Stimulated activated CD4-positive, alpha-beta T cell treated with anti-CD3 and anti-CD28 coated beads, Interleukin-4, amount 100 ng/mL, for 1 hour (primary cell): ENCODE measurements at regions not wholly inside any gene's neighbourhood (a gene's known extent, or its start where the extent isn't known, plus 50 kb on each side); places are given as distances from the start of the nearest gene placed in this dataset.

Experiments used
- DNase-seq: peaks from one replicate; pipeline ENCODE4 v3.0.0-alpha.2; 2020

DNA sequence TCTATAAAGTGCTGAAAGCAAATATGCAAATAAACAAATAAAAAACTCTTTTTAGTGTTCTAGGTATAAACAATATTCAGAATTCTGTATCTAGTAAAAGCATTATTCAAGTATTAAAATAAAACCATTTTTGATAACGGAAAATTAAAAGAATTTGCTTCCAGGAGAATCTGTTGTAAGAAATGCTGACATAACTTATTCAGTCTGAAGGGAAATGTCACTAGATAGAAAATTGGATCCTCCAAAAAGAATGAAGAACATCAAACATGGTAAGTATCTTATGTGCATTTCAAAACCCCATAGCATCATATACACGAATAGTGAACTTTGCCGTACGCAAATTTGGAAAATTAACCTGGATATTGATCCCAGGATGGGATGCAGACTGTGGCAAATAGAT, 506.7 kb downstream of the GLRX3 start:
- DNase-seq, result no peak

DNA sequence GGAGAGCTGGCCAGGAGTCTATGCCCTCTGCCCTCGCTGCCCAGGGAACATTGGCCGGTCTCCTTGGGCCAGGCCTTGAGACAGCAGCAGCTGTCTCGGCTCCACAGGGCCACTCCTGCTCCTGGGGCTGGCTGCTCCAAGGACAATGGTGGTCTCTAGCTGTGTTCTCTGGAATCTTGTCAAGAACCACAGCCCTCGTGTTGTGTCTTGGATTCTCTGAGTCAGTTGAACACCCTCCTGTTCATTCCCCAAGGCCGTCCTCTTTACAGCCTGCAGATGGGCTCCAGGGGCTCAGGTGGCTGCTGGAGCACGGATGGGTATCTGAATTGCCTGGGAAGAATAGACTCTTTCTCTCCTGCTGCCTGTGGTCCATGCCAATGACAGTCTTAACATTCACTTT, 511.1 kb downstream of the GLRX3 start:
- no peak for DNase-seq

DNA sequence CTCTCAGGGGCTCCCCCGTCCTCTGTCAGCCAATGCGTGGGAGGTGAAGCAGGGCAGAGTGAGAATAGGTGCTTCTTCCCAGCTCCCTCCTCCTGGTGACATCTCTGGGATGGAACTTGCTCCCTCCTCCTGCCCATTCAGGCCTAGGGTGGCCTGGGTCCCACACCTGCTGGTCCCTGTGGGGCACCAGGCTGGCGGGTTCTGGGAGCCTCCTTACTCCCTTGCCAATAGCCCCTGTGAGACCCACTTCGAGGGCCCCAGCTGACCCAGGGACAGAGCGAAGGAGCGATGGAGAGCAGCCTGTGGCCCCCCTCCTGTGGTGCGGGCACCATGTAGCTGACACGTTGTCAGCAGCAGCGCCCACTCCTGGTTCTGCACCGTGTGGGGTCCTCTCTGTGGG, 512.6 kb downstream of the GLRX3 start:
- no peak for DNase-seq

DNA sequence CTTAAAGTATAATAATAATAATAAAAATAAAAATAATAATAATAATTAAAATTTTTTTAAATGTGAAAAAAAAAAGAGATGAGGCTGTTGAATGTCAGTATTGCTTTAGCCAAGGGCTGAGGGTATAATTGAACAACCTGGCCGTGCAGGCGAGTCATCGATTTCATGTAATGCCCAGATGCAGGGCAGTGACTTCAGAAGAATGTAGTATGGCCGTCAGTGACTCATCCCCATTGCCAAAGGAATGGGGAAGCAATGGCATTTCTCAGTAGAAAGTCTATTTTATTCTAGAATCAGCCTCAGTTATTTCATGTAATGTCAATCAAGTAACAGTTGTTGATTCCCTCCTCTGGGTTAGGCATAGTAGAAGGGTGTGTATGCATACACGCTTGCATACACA, 516.4 kb downstream of the GLRX3 start:
- DNase-seq, result no peak

DNA sequence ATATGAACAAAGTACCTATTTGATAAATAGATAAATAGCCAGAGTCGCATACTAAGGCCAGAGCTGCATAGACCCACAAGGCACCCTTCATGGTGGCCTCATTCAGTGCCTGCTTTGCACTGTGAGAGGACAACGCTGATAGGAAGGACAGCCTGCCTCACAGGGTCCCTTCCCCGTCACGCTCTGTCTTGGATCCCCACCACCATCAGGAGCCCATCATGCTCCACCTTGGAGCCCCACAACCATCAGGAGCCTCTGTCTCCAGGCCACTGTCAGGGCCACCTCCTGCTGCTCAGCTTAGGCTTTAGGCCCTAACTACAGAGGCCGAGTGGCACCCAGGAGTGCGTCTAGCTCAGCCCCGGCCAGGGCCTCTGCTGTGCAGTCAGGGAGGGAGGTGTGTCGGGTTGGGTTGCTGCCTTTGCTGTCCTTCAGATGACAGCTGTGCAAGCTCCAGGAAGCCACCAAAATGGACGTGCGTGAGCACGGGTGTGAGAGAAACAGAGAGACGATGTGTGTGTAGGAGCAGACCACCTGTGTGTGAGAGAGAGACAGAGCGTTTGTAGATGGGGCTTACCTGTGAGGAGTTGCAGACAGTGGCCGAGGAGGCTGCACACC, 516.9 kb downstream of the GLRX3 start:
- DNase-seq, result no peak

DNA sequence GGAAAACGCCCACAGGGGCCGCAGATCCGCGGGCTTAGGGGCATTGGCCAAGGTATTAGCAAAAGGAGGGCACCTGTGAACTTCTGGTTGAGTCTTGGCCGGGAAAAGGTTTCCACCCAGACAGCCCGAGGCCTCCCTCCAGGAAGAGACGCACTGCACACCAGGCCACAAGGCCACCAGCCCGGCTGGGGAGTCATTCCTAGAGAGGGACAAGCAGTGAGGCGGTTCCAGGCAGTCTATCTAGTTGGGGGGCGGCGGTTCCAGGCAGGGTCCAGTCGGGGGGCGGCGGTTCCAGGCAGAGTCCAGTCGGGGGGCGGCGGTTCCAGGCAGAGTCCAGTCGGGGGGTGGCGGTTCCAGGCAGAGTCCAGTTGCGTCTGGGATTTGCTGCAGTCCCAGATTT, 518.5 kb downstream of the GLRX3 start:
- DNase-seq, result no peak

DNA sequence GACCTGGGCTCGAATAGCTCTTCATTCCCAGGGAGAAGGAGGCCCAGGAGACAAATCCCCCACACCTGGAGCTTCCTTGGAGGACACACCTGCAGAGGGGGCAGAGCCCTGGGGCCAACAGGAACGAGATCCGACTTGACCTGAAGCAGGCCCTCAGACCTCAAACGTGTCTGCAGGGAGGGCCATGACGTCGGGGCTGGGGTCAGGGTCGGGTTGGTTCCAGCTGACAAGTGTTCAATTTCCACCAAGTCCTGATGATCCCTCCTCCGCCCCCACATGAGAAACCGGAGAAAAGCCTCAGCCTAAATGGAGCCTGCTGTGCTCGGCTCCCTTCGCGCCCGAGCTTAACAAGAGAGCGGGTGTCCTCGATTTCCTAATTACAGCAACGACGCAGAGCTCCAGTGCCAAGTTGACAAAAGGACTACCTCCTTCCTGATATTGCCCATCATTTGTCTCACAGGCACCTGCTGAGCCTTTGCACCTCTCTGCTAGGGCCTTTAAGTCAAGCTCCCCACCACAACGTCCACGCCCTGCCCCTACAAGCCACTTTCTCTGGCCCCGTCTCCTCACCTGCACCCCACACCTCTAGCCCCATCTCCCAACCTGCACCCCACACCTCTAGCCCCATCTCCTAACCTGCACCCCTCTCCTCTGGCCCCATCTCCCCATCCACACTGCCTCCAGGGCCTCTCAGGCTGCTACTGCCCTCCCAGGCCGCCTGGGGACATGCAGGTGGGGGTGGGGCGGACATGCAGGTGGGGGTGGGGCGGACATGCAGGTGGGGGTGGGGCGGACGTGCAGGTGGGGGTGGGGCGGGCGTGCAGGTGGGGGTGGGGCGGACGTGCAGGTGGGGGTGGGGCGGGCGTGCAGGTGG, 519.4 kb downstream of the GLRX3 start:
- DNase-seq, result no peak

DNA sequence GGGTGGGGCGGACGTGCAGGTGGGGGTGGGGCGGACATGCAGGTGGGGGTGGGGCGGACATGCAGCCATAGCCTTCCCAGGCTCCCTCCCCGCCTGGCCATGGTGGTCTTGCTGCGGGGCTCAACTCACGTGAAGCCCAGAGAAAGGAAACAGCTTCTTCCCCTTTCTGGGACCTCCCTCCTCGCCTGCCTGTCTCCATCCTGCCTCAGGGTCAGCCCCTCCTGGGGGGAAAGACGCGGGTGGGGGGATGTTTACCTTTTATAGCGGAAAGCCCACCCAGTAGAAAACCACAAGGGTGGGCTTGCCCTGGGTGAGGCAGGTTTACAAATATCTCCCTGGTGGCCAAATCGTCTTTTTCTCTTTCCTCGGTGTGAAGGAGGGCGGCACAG, 520.0 kb downstream of the GLRX3 start:
- DNase-seq, result no peak

DNA sequence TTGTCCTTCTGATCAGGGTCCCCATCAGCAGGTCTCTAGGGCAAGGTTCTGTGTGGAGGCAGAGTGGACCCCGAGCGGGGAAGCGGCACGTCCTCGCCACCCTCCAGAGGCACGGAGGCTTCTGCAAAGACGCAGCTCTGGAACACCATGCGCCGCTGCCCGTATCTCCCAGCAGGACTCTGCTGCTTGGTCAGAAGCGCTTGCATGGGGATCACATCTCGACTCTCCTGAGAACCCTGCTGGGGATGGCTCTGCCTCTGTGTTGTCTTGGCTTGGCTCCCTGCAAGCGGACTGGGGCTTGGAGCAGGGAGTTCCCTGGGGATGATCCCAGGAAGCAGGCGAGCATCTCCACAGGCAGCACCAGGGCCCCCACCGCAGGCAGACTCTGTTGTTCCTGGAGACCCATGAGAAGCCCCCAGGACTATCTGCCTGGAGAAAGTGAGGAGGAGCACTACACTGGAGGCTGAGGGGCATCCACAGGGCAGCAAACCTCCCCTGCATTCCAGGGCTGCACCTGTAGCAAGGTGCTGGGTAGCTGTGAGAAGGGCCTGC, 520.5 kb downstream of the GLRX3 start:
- DNase-seq, result no peak

DNA sequence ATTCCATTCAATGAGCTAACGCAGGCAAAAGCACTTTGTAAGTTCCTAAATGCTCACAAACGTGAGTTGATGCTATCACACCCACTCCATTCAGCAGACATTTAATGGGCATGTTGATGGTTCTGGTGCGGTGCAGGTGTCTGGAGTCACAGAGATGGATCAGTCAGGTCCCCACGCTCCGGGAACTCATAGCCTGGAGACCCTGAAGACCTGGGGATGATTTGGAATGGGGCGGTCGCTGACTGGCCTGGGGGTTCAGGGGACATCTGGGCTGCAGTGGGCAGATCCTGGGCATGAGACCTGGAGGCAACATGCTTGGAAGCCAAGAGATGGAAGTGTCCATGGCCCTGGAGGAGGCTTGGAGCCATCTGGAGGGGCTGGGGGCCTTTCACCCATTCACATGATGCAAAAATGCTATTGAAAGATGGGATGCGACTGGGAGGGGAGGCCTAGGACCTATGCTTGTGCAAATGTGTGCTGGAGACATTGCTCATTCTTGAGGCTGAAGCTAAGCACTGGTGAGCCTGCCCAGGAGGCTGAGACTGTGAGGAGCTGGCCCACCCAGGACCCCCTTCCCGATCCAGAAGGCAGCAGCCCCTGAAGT, 522.6 kb downstream of the GLRX3 start:
- DNase-seq, result no peak

DNA sequence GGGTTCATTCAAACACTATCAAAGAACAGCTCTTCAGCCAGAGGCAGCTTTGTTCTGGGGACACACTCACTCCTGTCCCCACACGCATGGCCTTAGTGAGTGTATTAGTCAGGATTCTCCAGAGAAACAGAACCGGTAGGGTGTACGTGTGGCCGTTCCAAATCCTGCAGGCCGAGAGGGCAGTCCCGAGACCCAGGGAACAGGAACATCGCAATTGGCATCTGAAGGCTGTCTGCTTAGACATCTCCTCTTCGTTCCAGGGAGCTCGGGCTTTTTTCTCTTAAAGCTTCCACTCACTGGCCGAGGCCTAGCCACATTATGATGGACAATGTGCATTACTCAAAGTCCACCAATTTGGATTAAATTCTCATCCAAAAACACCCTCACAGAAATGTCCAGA, 523.3 kb downstream of the GLRX3 start:
- DNase-seq, result no peak

DNA sequence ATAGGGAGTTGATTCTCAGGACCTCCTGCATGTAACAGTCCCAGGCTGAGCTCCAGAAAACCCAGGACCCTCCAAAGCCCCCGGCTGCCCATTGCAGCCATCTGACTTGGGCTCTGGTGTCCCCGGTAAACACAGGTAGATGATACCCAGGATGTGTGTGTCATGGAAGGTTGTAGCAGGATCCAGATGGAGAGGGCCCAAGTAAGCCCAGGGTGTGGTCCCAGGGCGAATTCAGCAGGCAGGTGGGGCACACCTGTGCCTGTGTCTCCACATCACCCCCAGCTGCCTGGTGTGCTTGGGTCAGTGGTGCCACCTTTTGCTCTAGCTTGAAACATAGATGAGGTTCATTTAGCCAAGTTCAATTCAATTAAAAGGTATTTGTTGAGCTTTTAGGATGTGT, 524.1 kb downstream of the GLRX3 start:
- no peak for DNase-seq

DNA sequence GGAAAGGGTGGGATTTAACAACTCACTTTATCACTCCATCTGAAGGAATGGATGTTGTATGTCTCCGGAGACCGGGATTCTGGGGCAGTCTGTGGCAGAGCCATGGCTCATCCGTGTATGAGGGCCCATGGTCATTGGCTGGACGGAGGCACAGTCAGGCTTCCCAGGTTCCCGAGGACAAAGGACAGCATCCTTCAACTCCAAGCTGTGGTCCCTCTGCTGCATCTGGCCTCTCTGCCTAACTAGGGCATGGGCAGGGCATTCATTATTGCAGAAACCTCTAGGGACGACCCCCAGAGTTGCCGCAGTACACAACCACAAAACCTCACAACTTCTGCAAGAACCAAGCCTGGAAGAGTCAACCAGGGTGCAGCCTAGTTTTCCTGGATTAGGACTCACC, 525.2 kb downstream of the GLRX3 start:
- no peak for DNase-seq

DNA sequence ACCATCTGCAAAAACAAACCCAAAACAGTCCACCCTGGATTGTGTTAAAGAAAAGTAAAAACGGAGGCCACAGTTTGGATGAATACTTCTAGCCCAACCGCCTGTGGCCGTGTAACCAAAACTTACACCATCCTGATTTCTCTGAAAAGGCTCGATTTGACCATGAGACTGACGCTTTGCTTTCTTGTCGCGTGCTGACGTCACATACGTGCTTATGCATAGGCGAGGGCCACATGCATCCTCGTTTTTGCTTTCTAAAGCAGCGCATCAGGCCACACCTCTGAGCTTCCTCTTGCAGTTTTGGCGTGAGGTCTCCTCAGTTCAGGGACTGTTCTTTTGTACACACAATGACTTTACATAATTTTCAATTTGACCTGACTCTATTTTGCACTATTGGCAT, 526.6 kb downstream of the GLRX3 start:
- no peak for DNase-seq

DNA sequence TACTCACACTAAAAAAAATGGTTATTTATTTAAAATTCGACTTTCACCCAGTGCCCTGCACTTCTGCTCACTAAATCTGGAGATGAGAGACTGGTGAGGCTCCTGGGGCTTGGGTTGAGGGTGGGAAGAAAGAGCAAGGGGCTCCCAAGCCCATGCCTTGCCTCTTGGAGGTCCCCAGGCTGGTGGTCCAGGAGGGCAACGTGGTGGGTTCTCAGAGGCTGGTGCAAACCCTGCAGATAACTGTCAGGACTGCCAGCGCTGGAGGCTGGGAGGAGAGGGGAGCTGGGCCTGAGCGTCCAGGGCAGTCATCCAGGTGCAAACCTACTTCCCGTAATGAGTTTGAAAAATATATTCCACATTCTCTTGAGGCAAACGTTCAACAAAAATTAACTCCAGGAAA, 528.3 kb downstream of the GLRX3 start:
- no peak for DNase-seq

DNA sequence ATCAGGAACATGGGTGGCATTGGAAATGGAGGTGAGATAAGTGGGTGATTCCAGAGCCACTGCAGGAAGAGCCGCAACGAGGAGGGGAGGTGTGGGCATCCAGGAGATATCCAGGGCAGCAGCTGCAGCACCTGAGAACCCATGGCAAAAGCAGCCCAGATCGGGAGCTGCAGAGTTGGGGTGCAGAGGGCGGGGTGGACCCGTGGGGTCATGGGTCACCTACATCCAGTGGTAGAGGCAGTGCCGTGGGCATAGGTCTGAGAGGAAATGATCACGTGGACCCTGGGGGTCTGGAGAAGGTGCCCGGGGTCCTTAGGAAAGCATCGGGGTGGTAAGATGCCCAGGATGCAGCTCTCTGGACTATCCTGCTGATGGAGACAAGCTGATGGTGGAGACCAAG, 530.0 kb downstream of the GLRX3 start:
- DNase-seq, result no peak

DNA sequence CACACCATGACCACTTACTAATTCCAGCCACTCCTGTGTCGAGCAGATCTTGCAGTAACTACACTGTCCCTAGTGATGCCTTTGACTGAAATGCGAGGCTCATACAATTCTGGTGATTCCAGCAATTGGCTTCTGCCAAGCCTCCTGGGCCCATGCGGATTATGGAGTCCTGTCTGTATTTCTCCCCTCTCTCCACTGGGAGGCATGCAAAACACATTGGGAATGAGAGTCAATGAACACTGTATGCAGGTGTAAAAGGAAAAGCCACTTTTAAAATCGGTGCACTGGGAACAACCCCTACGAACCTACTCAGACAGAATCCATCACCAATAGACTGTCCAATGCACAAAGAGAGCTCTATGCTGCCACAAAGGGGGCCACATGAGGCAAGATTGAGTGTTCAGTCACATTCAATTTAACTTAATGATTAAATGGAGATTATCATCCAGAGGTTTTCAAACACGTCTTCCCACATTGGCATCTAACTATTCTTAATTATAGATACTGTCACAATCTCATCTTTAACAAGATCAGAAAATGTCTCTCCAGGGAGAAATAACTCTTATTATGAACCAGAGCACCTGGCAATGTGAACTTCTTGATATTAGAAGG, 550.6 kb downstream of the GLRX3 start:
- DNase-seq, result no peak

DNA sequence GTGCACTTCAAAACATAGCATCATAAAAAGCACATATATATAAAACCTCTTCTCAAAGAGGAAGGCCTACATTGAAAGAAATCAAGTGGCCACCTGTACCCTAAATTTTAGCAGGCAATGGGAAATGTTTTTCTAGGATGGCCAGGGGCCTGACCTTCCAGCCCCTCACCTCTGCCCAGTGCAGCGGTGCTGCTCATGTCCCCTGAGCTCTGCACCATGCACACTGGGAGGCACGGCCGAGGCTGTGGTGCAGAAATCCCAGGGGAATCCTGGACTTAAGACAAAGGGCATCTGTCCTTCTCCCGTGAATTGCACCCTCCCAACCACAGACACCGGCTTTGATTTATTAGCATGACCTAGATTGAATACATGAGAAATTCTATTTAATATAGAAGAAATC, 551.4 kb downstream of the GLRX3 start:
- DNase-seq, result no peak

DNA sequence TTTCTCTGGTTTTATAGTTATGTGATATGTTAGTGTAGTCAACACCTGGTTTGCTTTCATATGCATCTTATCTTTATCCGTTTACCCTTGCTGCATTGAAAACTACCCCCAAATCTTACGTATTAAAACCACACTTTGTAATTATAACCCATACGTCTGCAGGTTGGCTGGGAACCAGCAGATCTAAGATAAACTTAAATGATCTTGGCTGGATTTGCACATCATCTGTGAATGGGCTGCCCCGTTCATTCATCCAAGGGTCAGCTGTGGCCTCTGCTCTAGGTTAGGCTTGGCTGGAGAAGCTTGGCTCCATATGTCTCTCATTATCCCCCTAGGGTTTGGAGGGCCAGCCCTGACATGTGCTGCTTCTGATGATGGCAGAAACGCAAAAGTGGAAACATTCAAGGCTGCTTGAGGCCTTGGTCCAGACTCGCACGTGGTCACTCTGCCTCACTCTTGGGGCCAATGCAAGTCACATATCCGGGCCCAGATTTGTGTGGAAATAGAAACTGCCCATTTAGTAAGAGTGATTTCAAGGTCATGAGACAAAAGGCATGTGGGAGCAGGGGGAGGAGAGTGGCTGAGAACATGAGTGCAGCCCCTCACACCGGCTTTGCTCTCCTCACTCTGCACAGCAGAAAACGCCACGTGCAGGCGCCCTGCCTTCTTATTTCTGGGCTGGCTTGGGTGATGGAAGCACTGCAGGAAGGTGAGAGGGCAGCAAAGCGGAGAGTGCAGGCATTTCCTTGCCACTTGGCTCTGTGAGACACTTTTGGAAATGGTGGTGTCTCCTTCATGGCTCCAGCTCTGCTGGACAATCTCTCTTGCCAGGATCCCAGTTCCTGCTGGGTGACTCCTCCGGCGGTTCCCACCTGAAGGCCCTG, 553.8 kb downstream of the GLRX3 start:
- no peak for DNase-seq

DNA sequence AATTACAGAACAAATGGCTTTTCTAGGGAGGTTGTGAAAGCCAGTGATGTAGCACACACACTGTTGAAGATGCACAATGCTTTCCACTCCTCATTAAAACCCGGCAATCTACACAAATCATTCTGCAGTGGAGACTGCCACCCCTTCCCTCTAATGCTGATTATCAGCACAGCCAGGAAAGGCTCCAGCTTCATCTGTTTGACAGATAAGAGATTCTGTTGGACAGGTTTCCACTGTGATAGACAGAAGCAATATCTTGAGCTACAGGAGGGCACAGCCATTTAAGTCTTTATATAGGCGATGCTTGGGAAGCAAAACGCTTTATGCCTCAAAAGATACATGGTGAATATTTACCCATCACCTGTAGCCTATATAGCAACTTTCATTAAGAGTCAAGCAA, 555.6 kb downstream of the GLRX3 start:
- DNase-seq, result no peak

DNA sequence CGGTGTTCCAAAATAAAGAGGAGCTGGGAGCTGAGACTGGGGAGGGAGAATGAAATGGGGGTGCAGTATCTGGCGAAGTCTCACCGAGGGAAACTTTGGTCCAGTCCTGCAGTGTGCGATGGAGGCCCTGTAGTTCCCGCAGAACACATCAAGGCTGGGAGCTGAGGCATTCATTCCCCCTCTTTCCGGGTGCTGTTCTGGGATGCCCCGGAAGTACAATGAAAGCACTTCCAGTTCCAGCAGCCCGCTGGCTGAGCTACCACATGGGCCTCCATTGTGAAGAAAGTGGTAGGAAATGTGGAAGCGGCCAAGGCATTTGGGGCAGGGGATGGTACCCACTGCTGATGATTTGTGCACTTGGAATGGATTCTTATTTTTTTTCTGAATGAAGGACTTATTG, 560.7 kb downstream of the GLRX3 start:
- DNase-seq, result no peak

DNA sequence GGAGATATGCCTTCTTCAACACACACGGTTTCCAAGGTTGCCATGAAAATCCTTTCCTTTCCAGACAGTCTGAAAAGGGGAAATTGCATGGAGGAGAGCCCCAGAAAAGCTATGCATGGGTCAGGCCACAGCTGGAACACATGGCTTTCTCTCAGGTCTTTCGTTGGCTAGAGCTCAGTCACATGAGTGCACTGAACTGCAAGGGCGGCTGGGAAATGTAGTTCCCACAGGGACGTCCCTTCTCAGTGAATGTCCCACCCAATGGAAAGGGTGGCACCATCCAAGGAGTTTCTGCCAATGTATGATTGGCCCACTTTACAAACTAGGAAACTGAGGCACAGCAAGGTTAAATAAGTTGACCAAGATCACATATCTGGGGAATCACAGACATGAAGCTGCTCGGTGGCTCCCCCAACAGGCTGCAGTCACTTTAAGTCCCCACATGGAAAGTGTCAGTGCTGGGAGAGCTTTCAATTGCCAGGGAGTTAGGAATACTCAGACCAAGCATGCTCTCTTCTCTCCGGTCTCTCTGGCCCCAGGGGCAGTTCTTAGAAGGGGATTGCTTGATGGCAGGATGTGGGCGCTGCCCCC, 571.3 kb downstream of the GLRX3 start:
- DNase-seq, result no peak
